Vagina (tissue), 2 donors: ENCODE measurements at regions not wholly inside any gene's neighbourhood (a gene's known extent, or its start where the extent isn't known, plus 50 kb on each side); places are given as distances from the start of the nearest gene placed in this dataset.

ENCODE experiments used
- POLR2A ChIP-seq, 2 donors: fragments of 450-650 bp; IDR thresholded peaks; one replicate each; pipeline ENCODE4 v1.6.1; 2017; ENCODE audit warnings: antibody characterized with exemption in 2 of 2, mild to moderate bottlenecking in 2 of 2, moderate library complexity in 2 of 2
- TF ChIP-seq, protein P1 (sequence below), 3 experiments: fragments of 450-650 bp in 2 of 3; fragments of 200-600 bp in 1 of 3; sonication (generic) in 1 of 3; IDR thresholded peaks; one replicate each; pipeline ENCODE4 v1.5.1; 2017 to 2019; ENCODE audit warnings: antibody characterized with exemption in 3 of 3, mild to moderate bottlenecking in 2 of 3, moderate library complexity in 2 of 3

GRCh38 chr3:163561151-163561550 lies 1517.1 kb downstream of the SI start:
- TF ChIP-seq, protein P1, sequence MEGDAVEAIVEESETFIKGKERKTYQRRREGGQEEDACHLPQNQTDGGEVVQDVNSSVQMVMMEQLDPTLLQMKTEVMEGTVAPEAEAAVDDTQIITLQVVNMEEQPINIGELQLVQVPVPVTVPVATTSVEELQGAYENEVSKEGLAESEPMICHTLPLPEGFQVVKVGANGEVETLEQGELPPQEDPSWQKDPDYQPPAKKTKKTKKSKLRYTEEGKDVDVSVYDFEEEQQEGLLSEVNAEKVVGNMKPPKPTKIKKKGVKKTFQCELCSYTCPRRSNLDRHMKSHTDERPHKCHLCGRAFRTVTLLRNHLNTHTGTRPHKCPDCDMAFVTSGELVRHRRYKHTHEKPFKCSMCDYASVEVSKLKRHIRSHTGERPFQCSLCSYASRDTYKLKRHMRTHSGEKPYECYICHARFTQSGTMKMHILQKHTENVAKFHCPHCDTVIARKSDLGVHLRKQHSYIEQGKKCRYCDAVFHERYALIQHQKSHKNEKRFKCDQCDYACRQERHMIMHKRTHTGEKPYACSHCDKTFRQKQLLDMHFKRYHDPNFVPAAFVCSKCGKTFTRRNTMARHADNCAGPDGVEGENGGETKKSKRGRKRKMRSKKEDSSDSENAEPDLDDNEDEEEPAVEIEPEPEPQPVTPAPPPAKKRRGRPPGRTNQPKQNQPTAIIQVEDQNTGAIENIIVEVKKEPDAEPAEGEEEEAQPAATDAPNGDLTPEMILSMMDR (IDR thresholded peaks at IDR 0.05) = no peak
- no peak for TF ChIP-seq POLR2A (IDR thresholded peaks at IDR 0.05)
